ENCODE measurements at regions not wholly inside any gene's neighbourhood (a gene's known extent, or its start where the extent isn't known, plus 50 kb on each side); places are given as distances from the start of the nearest gene placed in this dataset.

- in situ Hi-C loops (cut with MboI; ENCODE audit: low pct_unique_long_range_greater_than_20kb, low sequenced_read_pairs, unreplicated experiment), result no loop called here
Measured at GRCh38 chr1:238537641-238538040, 646.9 kb upstream of the ZP4 start.

GRCh38 chr1:238530209-238530851, 639.6 kb upstream of the ZP4 start:
- no peak for TF ChIP-seq CTCF (IDR thresholded peaks at IDR 0.05; ENCODE audit: extremely low read depth, insufficient read depth, missing control alignments)
- DNase-seq (ENCODE audit: low spot score), result no peak
- in situ Hi-C loops (cut with MboI; ENCODE audit: low pct_unique_long_range_greater_than_20kb, low sequenced_read_pairs, unreplicated experiment), result no loop called here

More at GRCh38 chr1:238537641-238538040, 646.9 kb upstream of the ZP4 start:
- no peak for DNase-seq (ENCODE audit: low spot score)
- no peak for TF ChIP-seq CTCF (IDR thresholded peaks at IDR 0.05; ENCODE audit: extremely low read depth, insufficient read depth, missing control alignments)

- no peak for DNase-seq (ENCODE audit: low spot score)
- no peak for TF ChIP-seq CTCF (IDR thresholded peaks at IDR 0.05; ENCODE audit: extremely low read depth, insufficient read depth, missing control alignments)
- in situ Hi-C loops (cut with MboI; ENCODE audit: low pct_unique_long_range_greater_than_20kb, low sequenced_read_pairs, unreplicated experiment), result no loop called here
Measured at GRCh38 chr1:238517711-238518110, 627.0 kb upstream of the ZP4 start.

GRCh38 chr1:238501290-238501689, 610.6 kb upstream of the ZP4 start:
- in situ Hi-C loops (cut with MboI; ENCODE audit: low pct_unique_long_range_greater_than_20kb, low sequenced_read_pairs, unreplicated experiment), result no loop called here
- no peak for DNase-seq (ENCODE audit: low spot score)
- no peak for TF ChIP-seq CTCF (IDR thresholded peaks at IDR 0.05; ENCODE audit: extremely low read depth, insufficient read depth, missing control alignments)

- in situ Hi-C loops (cut with MboI; ENCODE audit: low pct_unique_long_range_greater_than_20kb, low sequenced_read_pairs, unreplicated experiment), result no loop called here
- DNase-seq (ENCODE audit: low spot score), result no peak
- no peak for TF ChIP-seq CTCF (IDR thresholded peaks at IDR 0.05; ENCODE audit: extremely low read depth, insufficient read depth, missing control alignments)
Measured at GRCh38 chr1:238499021-238499420, 608.3 kb upstream of the ZP4 start.

GRCh38 chr1:238492271-238492670, 601.5 kb upstream of the ZP4 start:
- TF ChIP-seq CTCF (IDR thresholded peaks at IDR 0.05; ENCODE audit: extremely low read depth, insufficient read depth, missing control alignments), result peak; percentile 14
- no peak for DNase-seq (ENCODE audit: low spot score)
- in situ Hi-C loops (cut with MboI; ENCODE audit: low pct_unique_long_range_greater_than_20kb, low sequenced_read_pairs, unreplicated experiment), result no loop called here
